ENCODE measurements at regions not wholly inside any gene's neighbourhood (a gene's known extent, or its start where the extent isn't known, plus 50 kb on each side); places are given as distances from the start of the nearest gene placed in this dataset.

DNA sequence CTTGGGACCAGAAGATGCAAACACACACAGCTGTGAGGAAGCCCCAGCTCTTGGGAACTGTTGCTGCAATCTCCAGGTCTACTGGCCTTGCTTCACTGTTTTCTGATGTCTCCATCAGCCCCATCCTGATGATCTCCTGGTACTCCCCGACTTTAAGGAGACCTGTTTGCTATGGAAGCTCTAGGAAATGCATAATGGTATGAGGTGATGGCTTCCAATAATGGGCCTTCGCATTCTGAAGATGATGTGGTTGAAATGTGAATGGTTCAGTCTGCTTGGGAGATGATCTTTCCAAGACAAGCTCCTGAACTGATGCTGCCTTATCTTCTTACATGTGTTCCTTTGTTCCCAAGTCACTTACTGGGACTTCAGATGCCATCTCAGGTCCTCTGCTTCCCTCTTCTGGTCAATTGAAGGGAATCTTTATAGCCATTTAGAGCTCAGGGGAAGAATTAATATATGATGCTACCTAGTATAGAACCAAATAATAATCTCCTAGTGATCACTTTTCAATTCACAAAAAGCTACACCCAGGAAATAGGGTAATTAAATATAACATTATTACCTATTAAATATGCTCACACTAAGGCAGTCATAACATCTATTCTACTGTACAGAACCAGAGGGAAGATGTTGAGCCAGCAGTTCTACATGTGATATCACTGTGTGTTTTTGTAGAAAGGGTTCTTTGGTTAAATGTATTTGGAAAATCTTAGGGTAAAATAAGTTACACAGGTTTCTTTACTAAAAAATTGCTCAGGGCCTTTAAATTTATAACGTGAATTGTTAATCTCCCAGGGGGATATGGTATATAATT lies 73.9 kb upstream of the VTCN1 start:
- H3K4me1 ChIP-seq (ENCODE audit: control insufficient read depth, insufficient read depth, low read length): peaks cover 6% of the 10 kb centered on the region; the same call in 1 of the 2 replicates
- no peaks in the 10 kb centered on the region for H3K9me3 ChIP-seq (ENCODE audit: control insufficient read depth, insufficient read depth, low read length)
- no peak overlapping the region for H3K9ac ChIP-seq (ENCODE audit: low read depth, low read length)
- no peak overlapping the region for H3K27ac ChIP-seq (ENCODE audit: low read depth, low read length)
- no peaks in the 10 kb centered on the region for H3K36me3 ChIP-seq (ENCODE audit: control insufficient read depth, insufficient read depth, low read length)
- no peaks in the 10 kb centered on the region for H3K27me3 ChIP-seq (ENCODE audit: control insufficient read depth, insufficient read depth, low read length)
- no peak overlapping the region for H3K4me3 ChIP-seq (ENCODE audit: low read depth, low read length)

- no peaks in the 10 kb centered on the region for H3K36me3 ChIP-seq (ENCODE audit: control insufficient read depth, insufficient read depth, low read length)
- H3K27ac ChIP-seq (ENCODE audit: low read depth, low read length): no peak overlapping the region
- H3K9me3 ChIP-seq (ENCODE audit: control insufficient read depth, insufficient read depth, low read length): peaks cover 1% of the 10 kb centered on the region
- H3K27me3 ChIP-seq (ENCODE audit: control insufficient read depth, insufficient read depth, low read length): no peaks in the 10 kb centered on the region
- no peaks in the 10 kb centered on the region for H3K4me1 ChIP-seq (ENCODE audit: control insufficient read depth, insufficient read depth, low read length)
- no peak overlapping the region for H3K9ac ChIP-seq (ENCODE audit: low read depth, low read length)
- no peak overlapping the region for H3K4me3 ChIP-seq (ENCODE audit: low read depth, low read length)
Measured at GRCh38 chr1:117278531-117278930, 67.8 kb upstream of the VTCN1 start.

DNA sequence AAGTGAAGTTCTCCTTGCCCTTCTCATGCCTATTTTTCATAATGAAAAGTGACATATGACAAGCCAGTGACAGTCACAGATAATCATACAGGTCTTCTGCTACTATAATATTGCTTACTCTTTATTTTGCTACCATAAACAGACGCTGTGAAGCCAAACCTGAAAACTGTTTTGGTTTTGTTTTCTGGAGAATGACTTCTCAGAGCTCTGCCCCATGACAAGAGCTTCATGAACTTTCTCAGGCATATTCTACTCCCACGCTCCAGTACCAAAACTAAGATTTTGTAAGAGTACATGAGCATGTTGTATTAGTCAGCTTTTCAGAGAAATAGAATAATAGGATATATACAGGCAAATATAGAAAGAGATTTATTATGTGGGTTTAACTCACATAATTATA lies 64.3 kb upstream of the VTCN1 start:
- H3K4me1 ChIP-seq (ENCODE audit: control insufficient read depth, insufficient read depth, low read length): peaks cover 28% of the 10 kb centered on the region
- no peaks in the 10 kb centered on the region for H3K27me3 ChIP-seq (ENCODE audit: control insufficient read depth, insufficient read depth, low read length)
- no peak overlapping the region for H3K9ac ChIP-seq (ENCODE audit: low read depth, low read length)
- H3K9me3 ChIP-seq (ENCODE audit: control insufficient read depth, insufficient read depth, low read length): peaks cover 10% of the 10 kb centered on the region
- H3K27ac ChIP-seq (ENCODE audit: low read depth, low read length): no peak overlapping the region
- no peak overlapping the region for H3K4me3 ChIP-seq (ENCODE audit: low read depth, low read length)
- no peaks in the 10 kb centered on the region for H3K36me3 ChIP-seq (ENCODE audit: control insufficient read depth, insufficient read depth, low read length)

GRCh38 chr1:117271959-117272358 lies 61.2 kb upstream of the VTCN1 start:
- peak overlapping the region; percentile 42; the same call in 1 of the 2 replicates for H3K9ac ChIP-seq (ENCODE audit: low read depth, low read length)
- H3K9me3 ChIP-seq (ENCODE audit: control insufficient read depth, insufficient read depth, low read length): peaks cover 10% of the 10 kb centered on the region
- no peak overlapping the region for H3K4me3 ChIP-seq (ENCODE audit: low read depth, low read length)
- peak overlapping the region; percentile 68 for H3K27ac ChIP-seq (ENCODE audit: low read depth, low read length)
- no peaks in the 10 kb centered on the region for H3K27me3 ChIP-seq (ENCODE audit: control insufficient read depth, insufficient read depth, low read length)
- H3K36me3 ChIP-seq (ENCODE audit: control insufficient read depth, insufficient read depth, low read length): no peaks in the 10 kb centered on the region
- H3K4me1 ChIP-seq (ENCODE audit: control insufficient read depth, insufficient read depth, low read length): peaks cover 51% of the 10 kb centered on the region

GRCh38 chr1:117271129-117271528 lies 60.4 kb upstream of the VTCN1 start:
- Histone ChIP-seq H3K9ac (ENCODE audit: low read depth, low read length) (no peak overlapping the region), H3K27ac (ENCODE audit: low read depth, low read length) (peak overlapping the region; percentile 46), H3K9me3 (ENCODE audit: control insufficient read depth, insufficient read depth, low read length) (peaks cover 10% of the 10 kb centered on the region), H3K4me1 (ENCODE audit: control insufficient read depth, insufficient read depth, low read length) (peaks cover 51% of the 10 kb centered on the region), H3K27me3 (ENCODE audit: control insufficient read depth, insufficient read depth, low read length) (no peaks in the 10 kb centered on the region), H3K4me3 (ENCODE audit: low read depth, low read length) (no peak overlapping the region), H3K36me3 (ENCODE audit: control insufficient read depth, insufficient read depth, low read length) (no peaks in the 10 kb centered on the region)

DNA sequence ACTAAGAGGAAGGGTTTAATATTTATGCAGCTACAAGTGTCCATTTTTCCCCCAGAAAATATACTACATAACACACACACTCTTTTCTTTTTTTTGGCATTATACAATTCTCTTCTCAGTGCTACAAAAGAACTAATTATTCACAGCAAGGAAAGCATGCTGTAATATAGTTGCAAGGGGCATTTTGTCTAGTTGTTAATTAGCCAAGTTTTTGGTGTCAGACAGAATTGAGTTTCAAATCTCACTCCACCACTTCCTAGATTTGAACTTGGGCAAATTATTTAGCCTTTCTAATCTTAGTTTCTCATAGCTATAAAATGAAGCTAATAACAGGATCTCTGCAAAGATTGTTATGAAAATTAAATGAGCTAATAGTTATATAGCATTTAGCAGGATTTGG lies 60.0 kb upstream of the VTCN1 start:
- H3K36me3 ChIP-seq (ENCODE audit: control insufficient read depth, insufficient read depth, low read length): no peaks in the 10 kb centered on the region
- H3K9me3 ChIP-seq (ENCODE audit: control insufficient read depth, insufficient read depth, low read length): peaks cover 10% of the 10 kb centered on the region
- H3K4me3 ChIP-seq (ENCODE audit: low read depth, low read length): no peak overlapping the region
- no peak overlapping the region for H3K9ac ChIP-seq (ENCODE audit: low read depth, low read length)
- no peaks in the 10 kb centered on the region for H3K27me3 ChIP-seq (ENCODE audit: control insufficient read depth, insufficient read depth, low read length)
- peaks cover 51% of the 10 kb centered on the region for H3K4me1 ChIP-seq (ENCODE audit: control insufficient read depth, insufficient read depth, low read length)
- H3K27ac ChIP-seq (ENCODE audit: low read depth, low read length): no peak overlapping the region

DNA sequence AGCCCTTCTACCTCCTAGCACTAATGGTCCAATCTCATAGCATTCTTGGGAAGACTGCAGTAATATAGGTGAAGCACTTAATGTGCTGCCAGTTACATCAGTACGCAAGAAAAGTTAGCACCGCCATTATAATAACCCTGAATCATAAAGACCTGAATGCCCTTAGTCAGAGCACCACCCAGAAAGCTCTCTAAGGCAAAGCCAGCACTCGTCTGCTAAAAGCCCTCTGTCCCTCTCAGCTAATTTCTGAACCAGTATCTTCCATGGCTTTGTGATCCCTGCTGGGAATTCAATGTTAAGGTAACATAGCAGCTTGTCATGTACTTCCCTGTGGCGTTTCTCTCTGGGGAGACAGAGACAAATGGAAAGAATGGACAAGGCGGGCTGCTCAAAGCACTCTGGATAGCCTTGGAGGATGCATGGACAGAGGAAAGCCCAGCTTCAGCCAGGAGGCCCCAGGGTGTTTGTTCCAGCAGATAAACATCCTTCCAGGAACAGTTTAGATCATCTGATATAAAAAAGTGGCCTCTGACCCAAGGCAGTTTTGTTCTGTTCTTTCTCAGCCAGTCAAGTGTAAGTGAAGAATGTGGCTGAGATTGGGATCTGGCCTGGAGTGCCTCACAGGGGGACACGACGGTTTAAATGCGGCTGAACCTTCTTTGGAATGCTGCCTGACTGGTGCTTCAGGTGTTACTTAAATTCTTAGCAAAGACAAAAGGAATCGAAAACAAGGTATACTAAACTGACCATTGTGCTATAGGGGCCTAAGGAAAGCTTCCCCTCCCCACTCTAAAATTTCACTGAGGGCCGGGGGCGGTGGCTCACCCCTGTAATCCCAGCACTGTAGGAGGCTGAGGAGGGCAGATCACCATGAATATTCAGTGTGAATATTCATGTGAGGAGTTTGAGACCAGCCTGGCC lies 58.1 kb upstream of the VTCN1 start:
- Histone ChIP-seq H3K27me3 (ENCODE audit: control insufficient read depth, insufficient read depth, low read length) (no peaks in the 10 kb centered on the region), H3K4me1 (ENCODE audit: control insufficient read depth, insufficient read depth, low read length) (peaks cover 51% of the 10 kb centered on the region), H3K9ac (ENCODE audit: low read depth, low read length) (peak overlapping the region; percentile 69), H3K27ac (ENCODE audit: low read depth, low read length) (peak overlapping the region; percentile 94), H3K9me3 (ENCODE audit: control insufficient read depth, insufficient read depth, low read length) (peaks cover 10% of the 10 kb centered on the region), H3K4me3 (ENCODE audit: low read depth, low read length) (peak overlapping the region; percentile 43), H3K36me3 (ENCODE audit: control insufficient read depth, insufficient read depth, low read length) (no peaks in the 10 kb centered on the region)

- Histone ChIP-seq H3K36me3 (ENCODE audit: control insufficient read depth, insufficient read depth, low read length) (no peaks in the 10 kb centered on the region), H3K9ac (ENCODE audit: low read depth, low read length) (no peak overlapping the region), H3K27me3 (ENCODE audit: control insufficient read depth, insufficient read depth, low read length) (no peaks in the 10 kb centered on the region), H3K4me1 (ENCODE audit: control insufficient read depth, insufficient read depth, low read length) (peaks cover 46% of the 10 kb centered on the region), H3K27ac (ENCODE audit: low read depth, low read length) (no peak overlapping the region), H3K9me3 (ENCODE audit: control insufficient read depth, insufficient read depth, low read length) (no peaks in the 10 kb centered on the region), H3K4me3 (ENCODE audit: low read depth, low read length) (no peak overlapping the region)
Measured at GRCh38 chr1:117267232-117267774, 56.6 kb upstream of the VTCN1 start.

DNA sequence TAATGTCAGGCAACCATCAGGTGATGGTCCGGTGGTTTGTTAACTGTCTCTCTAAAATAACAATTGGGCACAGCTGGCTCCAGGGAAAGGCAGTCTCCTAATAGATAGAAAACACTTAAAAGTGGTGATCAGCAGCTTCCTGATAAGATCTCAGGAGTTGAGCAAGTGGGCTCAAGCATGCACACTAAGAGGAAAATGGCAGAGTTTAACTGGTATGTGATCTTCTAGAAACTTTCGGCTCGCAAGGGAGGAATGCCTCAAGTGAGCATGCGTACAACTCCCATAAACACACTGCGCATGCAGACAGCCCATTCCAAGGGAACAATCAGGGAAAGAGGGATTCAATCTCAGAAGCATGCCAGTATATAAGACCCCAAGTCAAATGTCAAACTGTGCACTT lies 52.2 kb upstream of the VTCN1 start:
- no peak overlapping the region for H3K27ac ChIP-seq (ENCODE audit: low read depth, low read length)
- peaks cover 24% of the 10 kb centered on the region for H3K9me3 ChIP-seq (ENCODE audit: control insufficient read depth, insufficient read depth, low read length)
- no peak overlapping the region for H3K4me3 ChIP-seq (ENCODE audit: low read depth, low read length)
- H3K9ac ChIP-seq (ENCODE audit: low read depth, low read length): no peak overlapping the region
- no peaks in the 10 kb centered on the region for H3K27me3 ChIP-seq (ENCODE audit: control insufficient read depth, insufficient read depth, low read length)
- H3K4me1 ChIP-seq (ENCODE audit: control insufficient read depth, insufficient read depth, low read length): peaks cover 8% of the 10 kb centered on the region
- no peaks in the 10 kb centered on the region for H3K36me3 ChIP-seq (ENCODE audit: control insufficient read depth, insufficient read depth, low read length)

DNA sequence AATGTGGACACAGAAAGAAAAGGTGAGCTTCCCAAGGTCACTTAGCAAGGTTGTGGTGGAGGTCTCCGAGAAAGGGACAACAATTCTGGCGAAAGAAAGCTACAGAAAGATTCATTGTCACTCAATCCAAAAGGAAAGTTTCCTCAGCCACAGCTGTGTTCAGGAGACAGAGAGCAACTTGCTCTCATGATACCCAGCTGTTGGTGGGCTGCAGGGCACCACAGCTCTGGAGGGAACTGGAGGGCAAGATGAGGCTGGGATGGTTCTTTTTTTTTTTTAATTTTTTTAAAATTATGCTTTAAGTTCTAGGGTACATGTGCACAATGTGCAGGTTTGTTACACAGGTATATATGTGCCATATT lies 50.7 kb upstream of the VTCN1 start:
- no peaks in the 10 kb centered on the region for H3K36me3 ChIP-seq (ENCODE audit: control insufficient read depth, insufficient read depth, low read length)
- no peak overlapping the region for H3K9ac ChIP-seq (ENCODE audit: low read depth, low read length)
- peaks cover 25% of the 10 kb centered on the region for H3K9me3 ChIP-seq (ENCODE audit: control insufficient read depth, insufficient read depth, low read length)
- no peaks in the 10 kb centered on the region for H3K27me3 ChIP-seq (ENCODE audit: control insufficient read depth, insufficient read depth, low read length)
- H3K4me1 ChIP-seq (ENCODE audit: control insufficient read depth, insufficient read depth, low read length): 0 out of 2 replicates have a peak, but pooled peaks cover 4% of the 10 kb centered on the region
- H3K4me3 ChIP-seq (ENCODE audit: low read depth, low read length): no peak overlapping the region
- no peak overlapping the region for H3K27ac ChIP-seq (ENCODE audit: low read depth, low read length)

Data from HUES48 (cell line).